Hepatocyte (in vitro differentiated cells): ENCODE measurements at regions not wholly inside any gene's neighbourhood (a gene's known extent, or its start where the extent isn't known, plus 50 kb on each side); places are given as distances from the start of the nearest gene placed in this dataset.

Experiments
- DNase-seq: peaks from one replicate; pipeline ENCODE4 v3.0.0-alpha.2; 2016; ENCODE audit warnings: low spot score
- H2AFZ ChIP-seq: fragments of 200-600 bp; sonication (generic); 2 replicates; pipeline ENCODE4 v1.6.0; 2016; ENCODE audit warnings: antibody characterized with exemption, mild to moderate bottlenecking
- H3K27ac ChIP-seq: fragments of 200-600 bp; sonication (generic); 2 replicates; pipeline ENCODE4 v1.5.1; 2016; ENCODE audit warnings: mild to moderate bottlenecking
- H3K27me3 ChIP-seq: fragments of 200-600 bp; sonication (generic); 2 replicates; pipeline ENCODE4 v1.6.1; 2016
- H3K36me3 ChIP-seq: fragments of 200-600 bp; sonication (generic); replicated peaks from 2 replicates; pipeline ENCODE4 v1.5.1; 2016; ENCODE audit warnings: low read depth; ENCODE audit not compliant: insufficient read depth
- H3K4me1 ChIP-seq: fragments of 200-600 bp; sonication (generic); 2 replicates; pipeline ENCODE4 v1.5.1; 2016; ENCODE audit warnings: mild to moderate bottlenecking, moderate library complexity; ENCODE audit not compliant: insufficient read depth
- H3K4me2 ChIP-seq: fragments of 200-600 bp; sonication (generic); 2 replicates; pipeline ENCODE4 v1.6.0; 2016
- H3K4me3 ChIP-seq: fragments of 200-600 bp; sonication (generic); 2 replicates; pipeline ENCODE4 v1.5.1; 2016; ENCODE audit warnings: mild to moderate bottlenecking
- H3K79me2 ChIP-seq: fragments of 200-600 bp; sonication (generic); 2 replicates; pipeline ENCODE4 v1.6.0; 2017; ENCODE audit warnings: mild to moderate bottlenecking
- H3K9me2 ChIP-seq: fragments of 200-600 bp; sonication (generic); replicated peaks from 2 replicates; pipeline ENCODE4 v1.6.0; 2017; ENCODE audit warnings: mild to moderate bottlenecking; ENCODE audit not compliant: insufficient read depth
- H3K9me3 ChIP-seq: fragments of 200-600 bp; sonication (generic); 2 replicates; pipeline ENCODE4 v1.5.1; 2016; ENCODE audit warnings: low read depth, mild to moderate bottlenecking
- H4K20me1 ChIP-seq: fragments of 200-600 bp; sonication (generic); 2 replicates; pipeline ENCODE4 v1.6.0; 2016; ENCODE audit warnings: mild to moderate bottlenecking; ENCODE audit not compliant: insufficient read depth, poor library complexity, severe bottlenecking
- EZH2 ChIP-seq: fragments of 200-600 bp; sonication (generic); IDR thresholded peaks from 2 replicates; pipeline ENCODE4 v1.6.1; 2016; ENCODE audit warnings: antibody characterized with exemption, mild to moderate bottlenecking, borderline replicate concordance
- EZH2phosphoT487 ChIP-seq: fragments of 200-600 bp; sonication (generic); IDR thresholded peaks from one replicate; pipeline ENCODE4 v1.6.1; 2018; ENCODE audit warnings: antibody characterized with exemption, mild to moderate bottlenecking, low read depth, moderate library complexity; ENCODE audit not compliant: unreplicated experiment, severe bottlenecking
- WGBS: methylation state at CpG from one replicate; pipeline ENCODE4 v1.1.6; 2016; ENCODE audit warnings: low lambda C conversion rate; ENCODE audit errors: missing lambda C conversion rate; 5-methylcytosine and 5-hydroxymethylcytosine counted together
- TF ChIP-seq, protein P1 (sequence below): fragments of 200-600 bp; sonication (generic); IDR thresholded peaks from 2 replicates; pipeline ENCODE4 v1.5.1; 2016; ENCODE audit warnings: antibody characterized with exemption, mild to moderate bottlenecking; ENCODE audit not compliant: poor library complexity

GRCh38 chr14:53547593-53547992 is 394.5 kb upstream of the DDHD1 start:
- H3K36me3 ChIP-seq: no peaks in the 10 kb centered on the region
- no peaks in the 10 kb centered on the region for H3K9me2 ChIP-seq
- H4K20me1 ChIP-seq: no peaks in the 10 kb centered on the region
- no peak overlapping the region for H2AFZ ChIP-seq
- H3K4me1 ChIP-seq: peaks cover 4% of the 10 kb centered on the region
- TF ChIP-seq EZH2phosphoT487: no peak
- no peak for TF ChIP-seq EZH2
- TF ChIP-seq, protein P1, sequence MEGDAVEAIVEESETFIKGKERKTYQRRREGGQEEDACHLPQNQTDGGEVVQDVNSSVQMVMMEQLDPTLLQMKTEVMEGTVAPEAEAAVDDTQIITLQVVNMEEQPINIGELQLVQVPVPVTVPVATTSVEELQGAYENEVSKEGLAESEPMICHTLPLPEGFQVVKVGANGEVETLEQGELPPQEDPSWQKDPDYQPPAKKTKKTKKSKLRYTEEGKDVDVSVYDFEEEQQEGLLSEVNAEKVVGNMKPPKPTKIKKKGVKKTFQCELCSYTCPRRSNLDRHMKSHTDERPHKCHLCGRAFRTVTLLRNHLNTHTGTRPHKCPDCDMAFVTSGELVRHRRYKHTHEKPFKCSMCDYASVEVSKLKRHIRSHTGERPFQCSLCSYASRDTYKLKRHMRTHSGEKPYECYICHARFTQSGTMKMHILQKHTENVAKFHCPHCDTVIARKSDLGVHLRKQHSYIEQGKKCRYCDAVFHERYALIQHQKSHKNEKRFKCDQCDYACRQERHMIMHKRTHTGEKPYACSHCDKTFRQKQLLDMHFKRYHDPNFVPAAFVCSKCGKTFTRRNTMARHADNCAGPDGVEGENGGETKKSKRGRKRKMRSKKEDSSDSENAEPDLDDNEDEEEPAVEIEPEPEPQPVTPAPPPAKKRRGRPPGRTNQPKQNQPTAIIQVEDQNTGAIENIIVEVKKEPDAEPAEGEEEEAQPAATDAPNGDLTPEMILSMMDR: no peak
- no peak overlapping the region for H3K4me2 ChIP-seq
- no peak overlapping the region for H3K27ac ChIP-seq
- WGBS: 100% methylated on average over 1 of the region's 1 CpG
- no peaks in the 10 kb centered on the region for H3K79me2 ChIP-seq
- no peaks in the 10 kb centered on the region for H3K27me3 ChIP-seq
- DNase-seq: no peak
- no peaks in the 10 kb centered on the region for H3K9me3 ChIP-seq
- no peak overlapping the region for H3K4me3 ChIP-seq

GRCh38 chr14:53545217-53545616 is 392.1 kb upstream of the DDHD1 start:
- TF ChIP-seq EZH2: no peak
- TF ChIP-seq, protein P1: no peak
- no peak for TF ChIP-seq EZH2phosphoT487
- no peaks in the 10 kb centered on the region for H3K9me3 ChIP-seq
- no peak for DNase-seq
- peaks cover 4% of the 10 kb centered on the region for H3K4me1 ChIP-seq
- H4K20me1 ChIP-seq: no peaks in the 10 kb centered on the region
- H3K9me2 ChIP-seq: no peaks in the 10 kb centered on the region
- H3K27me3 ChIP-seq: no peaks in the 10 kb centered on the region
- H3K27ac ChIP-seq: no peak overlapping the region
- no peak overlapping the region for H3K4me2 ChIP-seq
- H3K79me2 ChIP-seq: no peaks in the 10 kb centered on the region
- H2AFZ ChIP-seq: no peak overlapping the region
- no peak overlapping the region for H3K4me3 ChIP-seq
- no peaks in the 10 kb centered on the region for H3K36me3 ChIP-seq

DNA sequence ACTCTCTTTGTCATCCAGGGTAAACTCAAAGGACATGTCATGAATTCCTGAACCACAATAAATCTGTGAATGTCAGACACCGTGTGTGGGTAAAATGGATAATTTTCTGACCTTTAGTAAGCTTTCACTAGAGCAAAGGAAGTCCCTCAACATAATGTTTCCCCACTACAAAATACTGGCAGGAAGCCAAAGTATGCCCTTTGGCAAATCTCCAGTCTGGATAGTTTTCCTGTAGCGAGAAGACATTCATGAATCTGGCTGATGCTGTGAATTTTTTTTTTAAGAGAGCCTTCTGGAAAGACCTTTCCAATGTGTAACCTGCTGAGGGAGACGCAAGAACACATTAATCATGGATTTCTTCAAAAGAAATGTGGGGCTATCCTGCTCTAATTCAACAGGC is 389.6 kb upstream of the DDHD1 start:
- peak; percentile 40 for DNase-seq
- Histone ChIP-seq H3K79me2 (no peaks in the 10 kb centered on the region), H3K4me1 (peaks cover 5% of the 10 kb centered on the region), H3K4me3 (no peak overlapping the region), H4K20me1 (no peaks in the 10 kb centered on the region), H3K27me3 (no peaks in the 10 kb centered on the region), H3K9me3 (no peaks in the 10 kb centered on the region), H3K36me3 (no peaks in the 10 kb centered on the region), H3K4me2 (no peak overlapping the region), H3K9me2 (no peaks in the 10 kb centered on the region), H3K27ac (no peak overlapping the region), H2AFZ (no peak overlapping the region)
- 42% methylated on average over 3 of the region's 3 CpGs for WGBS
- TF ChIP-seq EZH2phosphoT487: no peak
- TF ChIP-seq EZH2: no peak
- TF ChIP-seq, protein P1: peak; percentile 11

- no peak overlapping the region for H3K4me3 ChIP-seq
- H3K9me2 ChIP-seq: no peaks in the 10 kb centered on the region
- H3K4me1 ChIP-seq: peaks cover 13% of the 10 kb centered on the region
- no peak overlapping the region for H3K27ac ChIP-seq
- H3K4me2 ChIP-seq: no peak overlapping the region
- H3K27me3 ChIP-seq: no peaks in the 10 kb centered on the region
- no peaks in the 10 kb centered on the region for H3K36me3 ChIP-seq
- H2AFZ ChIP-seq: no peak overlapping the region
- no peaks in the 10 kb centered on the region for H3K9me3 ChIP-seq
- no peak for DNase-seq
- no peak for TF ChIP-seq EZH2phosphoT487
- TF ChIP-seq, protein P1: no peak
- no peak for TF ChIP-seq EZH2
- no peaks in the 10 kb centered on the region for H3K79me2 ChIP-seq
- no peaks in the 10 kb centered on the region for H4K20me1 ChIP-seq
Observed at GRCh38 chr14:53541411-53541810, 388.3 kb upstream of the DDHD1 start.
